GM19468 (cell line): ENCODE measurements at regions not wholly inside any gene's neighbourhood (a gene's known extent, or its start where the extent isn't known, plus 50 kb on each side); places are given as distances from the start of the nearest gene placed in this dataset.
"Not testable (repeated sequence)": the region's sequence is repeated elsewhere in the genome, so short reads cannot be mapped to it uniquely, and the experiment has no call there.

ENCODE experiments used
- ATAC-seq: cut with Tn5 transposase; IDR thresholded peaks from one replicate; pipeline ENCODE4 v1.9.1; 2021; ENCODE audit warnings: mild to moderate bottlenecking, moderate library complexity, moderate number of reproducible peaks; ENCODE audit not compliant: unreplicated experiment; ENCODE audit errors: extremely low read depth

DNA sequence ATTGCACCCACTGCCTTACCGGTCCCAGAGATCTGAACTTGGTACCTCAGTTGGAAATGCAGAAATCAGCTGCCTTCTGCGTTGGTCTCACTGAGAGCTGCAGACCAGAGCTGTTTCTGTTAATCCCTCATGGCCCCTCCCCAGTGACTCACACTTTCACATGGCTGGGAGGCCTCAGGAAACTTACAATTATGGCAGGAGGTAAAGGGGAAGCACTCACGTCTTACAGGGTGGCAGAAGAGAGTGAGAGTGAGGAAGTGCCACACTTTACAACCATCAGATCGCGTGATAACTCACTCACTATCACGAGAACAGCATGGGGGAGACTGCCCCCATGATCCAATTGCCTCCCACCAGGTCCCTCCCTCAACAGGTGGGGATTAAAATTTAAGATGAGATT is 648.5 kb downstream of the MTRR start:
- ATAC-seq = no peak

DNA sequence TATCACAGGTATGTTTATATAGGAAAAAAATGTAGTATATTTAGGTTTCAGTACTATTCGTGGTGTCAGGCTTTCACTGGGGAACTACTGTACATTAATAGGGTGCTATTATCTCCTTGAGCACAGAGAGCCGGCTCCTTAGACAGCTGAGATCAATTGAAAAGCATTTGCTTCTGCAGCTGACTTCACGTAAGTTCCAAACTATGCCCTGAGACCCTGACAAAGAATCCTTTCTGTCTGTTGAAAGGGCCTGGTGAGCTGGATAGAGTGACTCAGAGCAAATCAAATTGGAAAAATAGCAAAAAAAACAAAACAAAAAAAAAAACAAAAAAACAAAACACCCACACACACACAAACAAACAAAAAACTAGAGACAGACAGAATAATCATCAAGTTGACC is 652.0 kb downstream of the MTRR start:
- no peak for ATAC-seq

DNA sequence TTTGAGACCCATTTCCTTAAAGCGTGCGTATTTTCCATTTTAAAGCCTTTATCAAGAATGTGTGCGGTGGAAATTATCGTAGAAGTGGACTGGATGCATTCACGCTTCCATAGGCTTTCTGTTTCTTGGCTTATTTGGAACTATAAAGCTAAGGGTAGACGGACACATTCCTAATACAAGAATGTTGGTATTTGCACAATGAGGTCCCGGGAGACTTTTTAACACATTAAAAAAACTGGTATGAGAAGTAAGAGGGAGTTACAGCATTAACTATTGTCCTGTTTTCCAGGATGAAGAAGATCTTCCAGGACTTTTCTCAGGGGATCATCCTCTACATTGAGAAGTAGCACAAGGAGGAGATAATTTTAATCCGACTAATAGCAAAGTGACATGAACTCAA is 653.0 kb downstream of the MTRR start:
- ATAC-seq = no peak

DNA sequence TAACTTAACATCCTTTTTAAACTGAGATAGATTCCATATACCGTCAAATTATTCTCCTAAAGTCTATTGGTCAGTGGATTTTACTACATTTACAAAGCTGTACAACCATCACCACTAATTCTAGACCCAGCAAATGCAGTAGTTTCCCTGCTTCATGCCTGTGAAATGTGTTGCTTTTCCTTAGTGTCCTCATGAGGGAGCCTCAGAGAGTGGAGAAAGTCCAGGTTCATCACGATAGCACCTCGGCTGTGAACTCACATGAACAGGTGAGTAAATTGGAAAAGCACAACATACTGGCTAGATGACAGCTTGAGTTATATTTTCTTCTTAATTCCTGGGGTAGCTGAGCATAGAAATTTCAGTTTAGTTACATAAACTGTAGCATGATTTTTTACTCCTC is 653.7 kb downstream of the MTRR start:
- ATAC-seq = no peak

DNA sequence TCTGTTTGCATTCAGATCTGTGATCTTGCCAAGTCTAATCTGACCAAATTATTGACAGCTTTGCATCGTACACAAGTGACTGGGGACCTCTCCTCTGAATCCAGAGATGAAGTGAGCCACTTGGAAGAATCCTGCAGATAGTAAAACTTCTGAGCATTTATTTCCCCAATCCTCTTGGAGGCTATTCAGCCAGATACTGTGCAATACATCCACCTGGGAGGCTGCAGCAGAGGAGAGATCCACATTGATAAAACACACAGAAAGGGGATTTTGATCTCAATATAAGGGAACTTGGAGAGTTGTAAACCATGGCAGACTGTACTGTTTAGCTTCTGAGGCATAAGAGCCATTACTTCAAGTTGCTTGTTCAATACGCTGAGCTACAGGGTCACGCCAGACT is 654.6 kb downstream of the MTRR start:
- no peak for ATAC-seq

DNA sequence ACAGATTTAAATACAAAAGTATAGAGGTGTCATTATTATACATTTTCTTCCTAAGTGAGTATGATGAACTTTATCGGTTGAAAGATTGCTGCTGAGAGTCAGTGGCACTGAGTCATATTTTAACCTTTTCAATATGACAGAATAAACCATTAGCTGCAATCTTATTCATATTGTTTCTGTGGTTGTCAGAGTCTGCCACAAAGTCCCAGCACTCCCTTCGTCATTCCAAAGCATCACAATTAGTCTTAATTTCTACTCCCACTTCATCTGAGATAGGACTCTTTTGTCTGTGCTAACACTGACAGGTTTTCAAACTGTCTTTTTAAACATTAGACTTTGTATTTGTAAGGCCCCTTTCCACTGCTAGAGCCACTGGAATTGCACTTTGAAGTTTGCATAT is 656.9 kb downstream of the MTRR start:
- ATAC-seq = no peak

DNA sequence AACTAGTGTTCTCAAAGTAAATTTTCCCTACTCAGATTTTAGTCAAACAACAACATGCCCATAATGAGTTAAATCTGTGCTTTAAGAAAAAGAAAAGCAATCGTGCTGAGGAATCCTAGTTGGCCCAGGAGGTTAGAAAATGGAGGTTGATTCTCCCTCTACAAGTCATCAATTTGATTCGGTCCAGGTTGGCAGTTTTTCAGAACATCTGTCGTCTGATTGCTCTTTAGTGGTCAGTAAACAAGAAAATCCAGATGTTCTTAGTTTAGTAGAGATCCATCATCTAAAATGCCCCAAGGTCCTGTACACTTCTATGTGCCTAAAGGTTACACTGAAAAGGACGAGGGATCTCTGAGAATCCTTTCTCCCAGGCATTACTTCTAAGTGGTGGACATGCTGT is 659.2 kb downstream of the MTRR start:
- no peak for ATAC-seq

DNA sequence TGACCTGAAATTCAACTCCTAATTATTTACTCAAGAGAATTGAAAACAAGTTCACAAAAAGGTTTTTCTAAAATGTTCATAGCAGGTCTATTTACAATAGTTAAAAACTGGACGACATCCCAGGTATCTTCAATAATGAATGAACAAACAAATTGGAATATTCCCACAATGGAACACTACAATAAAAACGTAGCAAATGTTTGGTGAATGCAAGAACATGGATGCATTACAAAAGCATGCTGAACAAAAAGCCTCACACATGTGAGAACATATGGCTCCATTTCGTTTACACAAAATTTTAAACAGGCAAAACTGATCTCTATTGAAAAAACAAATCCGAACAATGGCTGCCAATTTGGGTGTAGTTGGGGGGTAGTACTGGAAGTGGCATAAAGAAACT is 669.9 kb downstream of the MTRR start:
- no peak for ATAC-seq

DNA sequence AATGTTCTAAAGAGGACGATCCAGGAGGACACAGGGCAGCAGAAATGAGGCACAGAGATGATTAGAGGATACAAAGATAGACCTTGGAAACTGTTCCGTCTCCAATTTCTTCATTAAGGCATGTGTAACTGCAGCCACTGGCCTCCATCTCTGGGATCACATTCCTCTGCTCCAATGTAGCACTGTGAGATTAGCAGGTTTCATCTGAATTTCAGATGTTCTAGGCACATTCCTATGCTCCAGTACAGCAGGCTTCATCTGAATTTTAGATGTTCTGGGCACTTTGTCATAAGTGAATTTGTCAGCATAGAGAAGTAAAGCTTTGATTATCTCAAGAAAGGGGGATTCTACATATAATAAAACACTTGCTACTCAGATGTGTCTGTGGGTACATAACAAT is 671.4 kb downstream of the MTRR start:
- ATAC-seq = no peak

DNA sequence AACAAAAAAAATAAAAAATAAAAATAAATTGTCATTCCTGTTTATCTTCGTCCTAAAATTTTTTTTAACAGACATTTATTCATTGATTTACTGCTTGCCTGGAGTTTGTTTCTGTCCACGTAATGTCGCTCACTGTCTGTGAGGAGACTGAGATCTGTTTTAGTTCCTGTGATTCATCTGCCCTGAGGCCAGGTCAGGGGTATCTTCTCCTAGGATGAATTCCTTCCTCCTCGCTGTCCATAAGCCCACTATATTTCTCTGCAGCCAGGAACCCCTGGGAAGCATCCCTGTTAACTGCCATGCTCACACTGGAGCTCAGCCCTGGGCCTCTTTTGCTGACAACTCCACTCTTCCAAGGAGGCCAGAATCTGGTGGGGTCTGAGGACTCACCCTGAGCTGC is 682.0 kb downstream of the MTRR start:
- ATAC-seq = no peak

DNA sequence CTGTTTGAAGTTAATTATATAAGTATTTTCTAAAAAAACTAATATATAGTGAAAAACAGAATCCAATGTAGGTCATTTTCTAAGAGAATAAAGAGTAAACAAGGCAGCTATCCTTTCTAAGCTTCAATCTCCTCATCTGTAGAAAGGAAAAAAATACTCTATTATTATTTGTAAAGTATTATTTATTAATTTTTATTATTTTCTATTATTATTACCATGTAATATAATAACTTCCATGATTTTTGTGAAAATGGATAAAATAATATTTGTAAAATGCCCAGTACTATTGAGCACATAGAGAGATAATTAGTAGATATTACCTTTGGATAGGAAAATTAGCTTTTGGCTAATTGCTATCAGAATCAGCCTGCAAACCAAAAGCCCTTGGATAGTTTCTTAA is 684.4 kb downstream of the MTRR start:
- no peak for ATAC-seq

DNA sequence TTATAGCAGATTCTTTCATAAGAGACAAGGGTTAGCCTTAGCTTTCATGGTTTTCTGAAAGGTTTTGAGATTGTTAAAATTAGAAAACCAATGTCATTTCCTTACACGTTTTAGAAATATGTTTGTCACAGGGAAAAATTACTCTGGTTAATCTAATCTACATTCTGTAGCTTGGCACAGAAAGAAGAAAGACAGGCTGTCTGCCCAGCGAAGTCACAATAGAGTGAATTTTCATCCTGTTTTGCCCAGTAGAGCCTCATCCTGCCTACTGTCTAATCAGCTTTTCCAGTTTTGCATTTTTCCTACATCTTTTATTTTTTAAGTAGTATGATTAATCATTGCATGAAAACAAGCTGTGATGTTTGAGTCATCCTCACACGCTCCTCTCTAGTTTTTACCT is 688.8 kb downstream of the MTRR start:
- ATAC-seq = no peak

DNA sequence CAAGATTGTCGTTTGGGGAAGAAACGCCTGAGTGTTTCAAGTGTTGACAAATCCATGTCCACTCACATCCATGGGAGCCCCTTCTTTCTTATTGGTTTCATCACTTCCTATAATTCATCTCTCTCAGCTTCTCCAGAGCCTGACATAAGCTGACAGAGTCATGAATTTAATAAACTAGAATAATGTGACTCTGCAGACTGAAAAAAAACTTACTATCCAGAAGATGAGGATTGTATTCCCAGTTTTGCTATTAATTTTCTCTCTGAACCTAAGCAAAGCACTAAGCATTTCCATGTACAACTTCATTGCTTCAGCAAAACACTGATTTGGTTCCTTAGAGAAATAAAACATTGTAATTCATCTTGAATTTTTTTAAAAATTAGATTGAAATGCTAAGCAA is 691.8 kb downstream of the MTRR start:
- no peak for ATAC-seq

DNA sequence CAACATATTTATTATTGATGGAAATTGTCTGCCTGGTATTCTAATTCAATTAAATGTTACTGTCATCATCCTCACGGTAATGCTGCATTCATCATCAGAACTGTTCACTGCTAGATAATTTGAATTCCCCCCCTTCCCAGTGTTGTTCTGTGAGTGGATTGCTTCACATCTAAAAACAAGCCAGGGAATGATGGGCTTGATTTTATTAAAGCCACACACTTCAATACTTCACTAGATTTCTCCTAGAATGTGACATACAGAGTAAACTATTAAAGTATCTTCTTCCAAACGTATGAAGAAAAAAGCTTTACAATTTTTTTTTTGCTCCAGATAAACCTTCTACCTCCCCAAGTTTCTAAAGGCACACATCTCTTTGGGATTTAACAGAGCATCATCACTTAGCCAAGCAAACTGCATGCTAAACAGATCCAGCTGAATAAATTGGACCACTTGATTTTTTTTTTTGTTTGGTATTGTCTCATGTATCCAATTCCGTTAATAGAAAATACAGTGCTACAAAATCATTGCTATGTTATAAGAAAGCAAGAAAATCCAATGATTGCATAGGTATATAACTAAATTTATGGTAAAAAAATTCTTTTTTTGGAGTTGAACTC is 692.4 kb downstream of the MTRR start:
- no peak for ATAC-seq

DNA sequence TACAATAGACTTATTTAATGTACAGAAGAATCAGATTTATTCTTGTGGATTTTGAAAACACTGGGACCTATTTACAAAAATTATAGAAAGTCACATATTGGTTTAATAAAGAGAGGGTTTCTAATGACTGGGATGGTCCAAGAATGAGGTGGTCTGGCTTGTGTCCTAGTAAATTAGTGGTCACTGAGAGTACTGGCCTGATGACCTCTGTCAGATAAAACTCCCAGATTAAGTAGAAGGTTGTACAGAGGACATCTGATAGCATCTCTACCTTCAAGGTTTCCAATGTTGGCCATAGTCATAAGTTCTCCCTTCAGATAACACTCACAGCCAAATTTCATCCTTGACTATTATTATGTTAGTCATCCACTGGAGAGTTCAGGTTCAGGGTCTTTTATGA is 692.9 kb downstream of the MTRR start:
- no peak for ATAC-seq

DNA sequence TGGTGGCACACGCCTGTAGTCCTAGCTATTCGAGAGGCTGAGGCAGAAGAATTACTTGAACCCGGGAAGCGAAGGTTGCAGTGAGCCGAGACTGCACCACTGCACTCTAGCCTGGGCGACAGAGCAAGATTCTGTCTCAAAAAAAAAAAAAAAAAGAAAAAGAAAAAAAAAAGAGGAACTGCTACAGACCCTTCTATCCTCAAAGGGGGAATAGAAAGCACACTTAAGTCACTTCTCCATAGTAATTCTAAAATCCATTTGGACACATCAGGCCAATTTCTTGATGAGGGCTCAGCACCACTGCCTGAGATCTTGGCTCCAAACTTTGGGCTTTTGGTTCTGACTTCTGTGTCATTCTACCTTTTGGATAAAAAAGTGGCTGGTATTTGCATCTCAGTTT is 694.6 kb downstream of the MTRR start:
- not testable (repeated sequence) for ATAC-seq

DNA sequence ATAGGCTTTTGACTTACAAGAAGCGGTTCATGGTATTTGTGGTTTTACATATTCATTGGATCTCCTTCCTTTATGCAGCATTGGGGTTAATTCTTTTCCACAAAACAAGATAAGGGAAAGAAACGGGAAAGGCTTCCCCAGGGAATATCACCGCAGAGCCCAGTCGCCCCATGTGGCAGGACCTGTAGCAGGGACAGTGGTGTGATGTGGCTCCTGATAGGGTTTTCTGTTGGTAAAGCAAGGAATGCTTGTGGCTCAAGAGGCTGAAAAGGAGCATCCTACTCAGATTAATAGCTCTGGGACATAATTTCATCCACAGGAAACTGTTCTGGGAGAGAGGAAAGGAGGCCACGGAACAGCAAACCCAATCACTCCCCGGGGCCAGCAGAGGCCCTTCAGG is 699.9 kb downstream of the MTRR start:
- no peak for ATAC-seq

DNA sequence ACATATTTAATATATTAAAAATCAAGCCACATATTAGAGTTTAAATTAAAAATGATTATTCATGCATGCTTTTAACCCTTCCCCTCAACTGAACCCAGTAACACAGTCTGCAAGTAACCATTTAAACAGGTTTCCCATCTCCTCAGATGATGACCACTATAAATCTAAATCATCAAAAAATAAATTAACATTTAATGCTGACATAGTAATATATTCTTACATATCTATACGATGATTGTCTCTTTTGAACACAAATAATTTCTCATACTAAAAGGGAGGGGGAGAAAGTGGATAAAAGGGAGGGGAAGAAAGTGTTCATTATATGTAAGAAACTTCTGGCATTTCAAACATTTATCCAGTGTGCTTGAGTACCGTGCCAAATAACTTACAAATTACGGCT is 701.6 kb downstream of the MTRR start:
- ATAC-seq = no peak

DNA sequence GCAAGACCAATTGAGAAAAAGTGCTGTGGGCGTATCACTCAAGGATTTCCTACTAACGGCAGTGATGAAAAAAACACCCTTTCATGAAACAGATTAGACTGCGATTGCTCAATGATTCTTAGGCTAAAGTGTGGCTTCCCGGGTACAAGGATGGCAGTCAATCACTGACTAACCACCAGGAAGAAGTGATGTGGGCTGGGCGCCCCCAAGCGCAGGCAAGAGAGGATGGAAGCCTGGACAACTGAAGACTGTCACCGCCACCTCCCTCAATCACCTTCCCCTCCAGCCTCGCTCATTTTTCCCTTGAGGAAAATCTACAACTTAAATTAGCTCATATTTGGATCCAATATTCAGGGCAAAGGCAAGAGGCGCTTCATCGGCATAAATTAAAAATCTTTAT is 707.2 kb downstream of the MTRR start:
- no peak for ATAC-seq

DNA sequence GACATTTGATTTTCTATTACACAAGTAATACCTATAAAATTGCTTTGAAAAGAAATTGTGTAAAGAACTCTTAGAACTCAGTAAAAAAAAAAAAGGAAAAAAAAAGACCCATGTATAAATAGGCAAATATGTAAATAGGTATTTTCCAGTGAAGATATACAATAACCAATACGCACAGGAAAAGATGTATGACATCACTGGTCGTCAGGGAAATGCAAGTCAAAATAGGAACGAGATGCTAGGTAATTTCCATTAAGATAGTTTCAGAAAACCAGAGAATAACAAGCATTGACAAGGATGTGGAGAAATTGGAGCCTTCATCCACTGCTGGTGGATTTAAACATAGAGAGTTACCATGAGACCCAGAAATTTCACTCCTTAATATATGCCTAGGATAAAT is 708.8 kb downstream of the MTRR start:
- ATAC-seq = no peak

DNA sequence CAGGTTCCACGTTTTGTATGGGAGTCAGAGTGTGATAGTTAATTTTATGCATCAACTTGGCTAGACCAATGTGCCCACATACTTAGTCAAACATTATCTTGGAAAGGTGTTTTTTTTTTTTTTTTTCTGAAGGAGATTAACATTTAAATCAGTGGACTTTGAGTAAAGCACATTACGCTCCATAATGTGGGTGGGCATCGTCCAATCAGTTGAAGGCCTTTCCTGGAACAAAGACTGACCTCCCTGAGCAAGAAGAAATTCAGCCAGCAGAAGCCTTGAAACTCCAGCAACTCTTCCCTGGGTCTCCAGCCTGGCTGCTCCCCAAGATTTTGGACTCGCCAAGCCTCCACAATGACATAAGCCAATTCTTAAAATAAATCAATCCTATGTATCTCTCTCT is 711.4 kb downstream of the MTRR start:
- ATAC-seq = no peak

DNA sequence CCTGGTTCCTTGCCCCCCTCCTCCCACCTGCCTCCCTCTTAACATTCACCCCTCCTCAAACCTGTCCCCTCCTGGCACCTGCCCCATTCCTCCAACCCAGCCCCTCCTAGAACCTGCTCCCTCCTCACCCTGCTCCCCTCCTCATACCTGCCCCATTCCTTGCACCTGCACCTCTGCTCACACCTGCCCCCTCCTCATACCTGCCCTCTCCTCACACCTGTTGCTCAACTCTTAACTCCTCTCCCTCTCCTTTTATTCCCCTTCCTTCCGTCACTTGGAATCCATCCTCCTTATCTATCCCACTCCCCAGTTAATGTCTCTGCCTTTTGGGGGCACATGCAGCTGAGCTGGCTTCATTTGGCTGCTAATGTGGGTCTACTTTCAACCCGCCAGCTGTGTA is 712.1 kb downstream of the MTRR start:
- ATAC-seq = no peak
